ENCODE measurements at regions not wholly inside any gene's neighbourhood (a gene's known extent, or its start where the extent isn't known, plus 50 kb on each side); places are given as distances from the start of the nearest gene placed in this dataset.
"Not testable (repeated sequence)": the region's sequence is repeated elsewhere in the genome, so short reads cannot be mapped to it uniquely, and the experiment has no call there.

GRCh38 chr2:136314240-136314639, 196.3 kb upstream of the CXCR4 start:
- H3K4me3 Mint-ChIP-seq (ENCODE audit: unreplicated experiment) = no peak overlapping the region
- TF ChIP-seq EZH2 (IDR thresholded peaks at IDR 0.05; ENCODE audit: insufficient read depth, low read length) (no peak), CTCF (IDR thresholded peaks at IDR 0.05; ENCODE audit: insufficient read depth, low read depth, low read length) (no peak)
- DNase-seq (ENCODE audit: low read depth) (no peak), FAIRE-seq (no peak)
- no peak overlapping the region for H3K4me3 ChIP-seq (ENCODE audit: insufficient read depth, low read depth, low read length)
- no peak overlapping the region for H3K27ac ChIP-seq (ENCODE audit: low read depth, low read length)
- no peaks in the 10 kb centered on the region for H4K20me1 ChIP-seq (ENCODE audit: insufficient read depth, low read length)
- H3K4me2 ChIP-seq (ENCODE audit: low read length) = no peak overlapping the region
- H3K27me3 ChIP-seq (ENCODE audit: insufficient read depth, low read length) = no peaks in the 10 kb centered on the region
- peaks cover 9% of the 10 kb centered on the region for H3K27me3 Mint-ChIP-seq (ENCODE audit: low read depth, unreplicated experiment)
- no peaks in the 10 kb centered on the region for H3K4me1 Mint-ChIP-seq (ENCODE audit: low read depth, unreplicated experiment)
- no peaks in the 10 kb centered on the region for H3K9me3 Mint-ChIP-seq (ENCODE audit: unreplicated experiment)
- H3K9me3 ChIP-seq (ENCODE audit: insufficient read depth, low read depth, low read length) = no peaks in the 10 kb centered on the region
- no peaks in the 10 kb centered on the region for H3K79me2 ChIP-seq (ENCODE audit: insufficient read depth, low read length)
- H2AFZ ChIP-seq (ENCODE audit: low read depth, low read length) = no peak overlapping the region
- no peaks in the 10 kb centered on the region for H3K36me3 ChIP-seq (ENCODE audit: insufficient read depth, low read length)
- no peak overlapping the region for H3K9ac ChIP-seq (ENCODE audit: low read length)
- no peak overlapping the region for H3K27ac Mint-ChIP-seq (ENCODE audit: unreplicated experiment)
- no peaks in the 10 kb centered on the region for H3K4me1 ChIP-seq (ENCODE audit: insufficient read depth, low read length)
- H3K36me3 Mint-ChIP-seq (ENCODE audit: low read depth, unreplicated experiment) = no peaks in the 10 kb centered on the region

GRCh38 chr2:136312568-136312967, 194.6 kb upstream of the CXCR4 start:
- not testable (repeated sequence) for H4K20me1 ChIP-seq (ENCODE audit: insufficient read depth, low read length); H3K4me2 ChIP-seq (ENCODE audit: low read length); H3K36me3 Mint-ChIP-seq (ENCODE audit: low read depth, unreplicated experiment); H3K27ac ChIP-seq (ENCODE audit: low read depth, low read length); H3K4me1 ChIP-seq (ENCODE audit: insufficient read depth, low read length); H3K79me2 ChIP-seq (ENCODE audit: insufficient read depth, low read length); FAIRE-seq; H3K4me3 Mint-ChIP-seq (ENCODE audit: unreplicated experiment); H3K9me3 Mint-ChIP-seq (ENCODE audit: unreplicated experiment); H3K4me1 Mint-ChIP-seq (ENCODE audit: low read depth, unreplicated experiment); H3K27me3 Mint-ChIP-seq (ENCODE audit: low read depth, unreplicated experiment); H2AFZ ChIP-seq (ENCODE audit: low read depth, low read length); H3K4me3 ChIP-seq (ENCODE audit: insufficient read depth, low read depth, low read length); H3K36me3 ChIP-seq (ENCODE audit: insufficient read depth, low read length); H3K27ac Mint-ChIP-seq (ENCODE audit: unreplicated experiment); H3K9me3 ChIP-seq (ENCODE audit: insufficient read depth, low read depth, low read length); H3K9ac ChIP-seq (ENCODE audit: low read length); H3K27me3 ChIP-seq (ENCODE audit: insufficient read depth, low read length); DNase-seq (ENCODE audit: low read depth)

- Mint-ChIP-seq H3K36me3 (ENCODE audit: low read depth, unreplicated experiment) (peaks cover 3% of the 10 kb centered on the region), H3K4me1 (ENCODE audit: low read depth, unreplicated experiment) (no peaks in the 10 kb centered on the region), H3K27ac (ENCODE audit: unreplicated experiment) (no peak overlapping the region), H3K27me3 (ENCODE audit: low read depth, unreplicated experiment) (peaks cover 9% of the 10 kb centered on the region), H3K4me3 (ENCODE audit: unreplicated experiment) (no peak overlapping the region), H3K9me3 (ENCODE audit: unreplicated experiment) (no peaks in the 10 kb centered on the region)
- no peaks in the 10 kb centered on the region for H3K79me2 ChIP-seq (ENCODE audit: insufficient read depth, low read length)
- H2AFZ ChIP-seq (ENCODE audit: low read depth, low read length) = no peak overlapping the region
- H3K4me1 ChIP-seq (ENCODE audit: insufficient read depth, low read length) = no peaks in the 10 kb centered on the region
- H3K4me3 ChIP-seq (ENCODE audit: insufficient read depth, low read depth, low read length) = no peak overlapping the region
- no peak overlapping the region for H3K4me2 ChIP-seq (ENCODE audit: low read length)
- H4K20me1 ChIP-seq (ENCODE audit: insufficient read depth, low read length) = no peaks in the 10 kb centered on the region
- no peak for DNase-seq (ENCODE audit: low read depth)
- TF ChIP-seq EZH2 (IDR thresholded peaks at IDR 0.05; ENCODE audit: insufficient read depth, low read length) = no peak
- no peak for TF ChIP-seq CTCF (IDR thresholded peaks at IDR 0.05; ENCODE audit: insufficient read depth, low read depth, low read length)
- no peaks in the 10 kb centered on the region for H3K9me3 ChIP-seq (ENCODE audit: insufficient read depth, low read depth, low read length)
- H3K9ac ChIP-seq (ENCODE audit: low read length) = no peak overlapping the region
- FAIRE-seq = no peak
- H3K36me3 ChIP-seq (ENCODE audit: insufficient read depth, low read length) = no peaks in the 10 kb centered on the region
- H3K27ac ChIP-seq (ENCODE audit: low read depth, low read length) = no peak overlapping the region
- no peaks in the 10 kb centered on the region for H3K27me3 ChIP-seq (ENCODE audit: insufficient read depth, low read length)
These were observed 193.1 kb upstream of the CXCR4 start for GRCh38 chr2:136310797-136311603.
